GM12801 (cell line): ENCODE measurements at regions not wholly inside any gene's neighbourhood (a gene's known extent, or its start where the extent isn't known, plus 50 kb on each side); places are given as distances from the start of the nearest gene placed in this dataset.

Source experiments
- TF ChIP-seq, protein P1 (sequence below): IDR thresholded peaks from one replicate; pipeline ENCODE4 v1.5.1; 2011; ENCODE audit warnings: control low read depth; ENCODE audit not compliant: insufficient read length; ENCODE audit errors: extremely low read depth

GRCh38 chr14:22386924-22387775 is 201.9 kb downstream of the DAD1 start:
- TF ChIP-seq, protein P1, sequence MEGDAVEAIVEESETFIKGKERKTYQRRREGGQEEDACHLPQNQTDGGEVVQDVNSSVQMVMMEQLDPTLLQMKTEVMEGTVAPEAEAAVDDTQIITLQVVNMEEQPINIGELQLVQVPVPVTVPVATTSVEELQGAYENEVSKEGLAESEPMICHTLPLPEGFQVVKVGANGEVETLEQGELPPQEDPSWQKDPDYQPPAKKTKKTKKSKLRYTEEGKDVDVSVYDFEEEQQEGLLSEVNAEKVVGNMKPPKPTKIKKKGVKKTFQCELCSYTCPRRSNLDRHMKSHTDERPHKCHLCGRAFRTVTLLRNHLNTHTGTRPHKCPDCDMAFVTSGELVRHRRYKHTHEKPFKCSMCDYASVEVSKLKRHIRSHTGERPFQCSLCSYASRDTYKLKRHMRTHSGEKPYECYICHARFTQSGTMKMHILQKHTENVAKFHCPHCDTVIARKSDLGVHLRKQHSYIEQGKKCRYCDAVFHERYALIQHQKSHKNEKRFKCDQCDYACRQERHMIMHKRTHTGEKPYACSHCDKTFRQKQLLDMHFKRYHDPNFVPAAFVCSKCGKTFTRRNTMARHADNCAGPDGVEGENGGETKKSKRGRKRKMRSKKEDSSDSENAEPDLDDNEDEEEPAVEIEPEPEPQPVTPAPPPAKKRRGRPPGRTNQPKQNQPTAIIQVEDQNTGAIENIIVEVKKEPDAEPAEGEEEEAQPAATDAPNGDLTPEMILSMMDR: no peak

DNA sequence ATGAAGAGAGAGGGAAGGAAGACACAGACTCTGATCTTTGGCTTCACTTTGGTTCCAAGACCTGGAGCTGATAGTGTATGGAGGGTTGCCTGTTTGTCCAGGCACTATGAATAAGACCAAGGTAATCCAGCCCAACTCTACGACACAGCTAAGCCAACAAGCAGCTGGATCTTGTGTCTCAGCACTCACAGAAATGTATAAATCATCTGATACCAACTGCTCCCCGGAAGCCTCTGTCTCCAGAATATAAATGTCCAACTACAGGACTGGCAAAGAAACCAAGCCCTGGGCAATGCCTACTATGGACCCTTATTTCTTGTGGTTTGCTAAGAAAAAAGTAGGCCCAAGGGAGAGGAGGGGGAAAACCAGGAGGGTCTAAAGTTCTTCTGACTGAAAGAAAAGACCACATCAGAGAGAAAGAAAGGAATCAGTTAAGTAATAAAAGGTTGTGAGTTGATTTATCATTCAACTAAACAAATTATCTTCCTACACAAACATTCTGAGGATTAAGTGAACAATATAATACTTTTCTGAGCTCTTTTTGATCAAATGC is 204.0 kb downstream of the DAD1 start:
- TF ChIP-seq, protein P1: no peak

DNA sequence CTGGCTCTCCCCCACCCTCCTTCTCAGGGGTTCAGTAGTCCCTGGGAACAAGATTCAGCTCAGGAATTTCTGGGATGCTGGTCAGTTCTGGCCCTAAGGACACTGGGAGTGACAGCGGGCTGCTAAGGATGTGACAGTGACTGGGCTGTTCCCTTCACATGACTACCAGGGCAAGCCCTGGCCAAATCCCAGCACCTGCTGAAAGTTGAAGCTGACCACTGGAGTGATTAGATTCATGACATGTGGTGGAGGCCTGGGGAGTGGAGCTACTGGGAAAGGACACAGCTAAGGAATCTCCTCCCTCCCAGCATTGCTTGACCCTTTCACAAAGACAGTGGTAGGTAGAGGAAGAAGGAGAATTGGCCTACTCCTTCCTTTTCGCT is 204.9 kb downstream of the DAD1 start:
- TF ChIP-seq, protein P1: no peak

- TF ChIP-seq, protein P1: no peak
These were observed 205.4 kb downstream of the DAD1 start for GRCh38 chr14:22383515-22384166.

DNA sequence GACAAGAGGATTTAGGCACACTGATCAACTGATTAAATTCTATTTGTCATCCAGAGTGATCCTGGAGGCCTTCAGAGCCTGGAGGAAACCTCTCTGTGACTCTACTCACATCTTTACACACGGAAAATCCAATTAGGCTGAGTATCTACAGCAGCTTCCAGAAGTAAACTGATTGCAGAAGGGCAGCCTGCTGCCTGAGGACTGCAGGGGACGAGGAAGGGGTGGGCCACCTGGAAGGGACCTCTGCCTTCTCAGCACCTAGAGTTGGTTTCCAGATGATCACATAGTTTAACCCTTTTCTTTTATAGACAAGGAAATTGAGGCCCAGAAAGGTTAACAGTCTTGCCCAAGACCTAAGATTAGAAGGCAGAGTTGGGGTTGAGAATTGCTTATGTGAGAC is 206.1 kb downstream of the DAD1 start:
- TF ChIP-seq, protein P1: no peak

GRCh38 chr14:22382395-22382794 is 206.6 kb downstream of the DAD1 start:
- TF ChIP-seq, protein P1: no peak

DNA sequence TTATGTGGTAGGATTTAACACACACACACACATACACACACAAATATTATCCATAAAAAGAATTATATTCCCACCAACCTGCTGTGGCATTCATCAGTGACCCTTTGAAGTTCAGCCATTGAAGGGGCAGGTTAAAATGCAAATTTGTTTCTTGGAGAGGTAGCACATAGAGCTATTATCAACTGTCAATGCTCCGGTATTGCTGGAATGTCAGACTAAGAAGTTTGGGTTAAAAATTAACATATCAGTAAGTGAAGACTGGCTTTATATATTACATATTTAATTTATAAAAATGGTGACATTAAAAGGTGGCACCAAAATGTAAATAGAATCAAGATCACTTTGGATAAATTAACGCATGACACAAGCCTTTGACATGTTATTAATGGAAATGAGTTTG is 207.3 kb downstream of the DAD1 start:
- TF ChIP-seq, protein P1: no peak
